ENCODE measurements at regions not wholly inside any gene's neighbourhood (a gene's known extent, or its start where the extent isn't known, plus 50 kb on each side); places are given as distances from the start of the nearest gene placed in this dataset.

DNA sequence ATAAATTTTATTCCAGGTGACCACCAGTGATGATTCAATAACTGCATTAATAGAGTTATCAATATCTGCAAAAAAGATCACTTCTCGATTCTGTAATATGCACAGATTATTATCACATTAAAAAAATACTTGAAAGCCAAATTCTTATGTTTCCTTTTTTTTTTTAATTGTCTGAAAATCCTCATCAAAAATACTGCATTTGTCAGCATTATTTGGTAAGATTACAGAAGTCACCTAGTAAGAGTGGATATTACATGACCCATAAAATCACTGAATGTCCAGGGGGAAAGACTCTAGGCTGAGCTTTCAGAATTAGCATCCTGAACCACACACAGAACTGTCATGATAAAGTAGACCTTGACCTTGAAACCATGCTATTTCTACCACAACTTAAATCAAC is 617.2 kb upstream of the CDH7 start:
- H3K4me2 ChIP-seq, result no peak overlapping the region
- POLR2A ChIA-PET, result no interaction called here
- ATAC-seq (no peak), DNase-seq (ENCODE audit: low read depth in 1 of 2, low spot score in 1 of 2) (no peak), FAIRE-seq (no peak)
- H3K4me3 ChIP-seq, result no peak overlapping the region
- WGBS (ENCODE audit: missing lambda C conversion rate), result 0% methylated on average over 1 of the region's 1 CpG
- no peaks in the 10 kb centered on the region for H3K9me3 ChIP-seq
- CTCF ChIA-PET, result no interaction called here
- no peaks in the 10 kb centered on the region for H3K4me1 ChIP-seq
- TF ChIP-seq MYC (IDR thresholded peaks at IDR 0.05; ENCODE audit: borderline replicate concordance, low read length), result no peak
- TF ChIP-seq MAFK (IDR thresholded peaks at IDR 0.05; ENCODE audit: partially characterized antibody), result peak; percentile 64
- H3K27ac ChIP-seq, result no peak overlapping the region

DNA sequence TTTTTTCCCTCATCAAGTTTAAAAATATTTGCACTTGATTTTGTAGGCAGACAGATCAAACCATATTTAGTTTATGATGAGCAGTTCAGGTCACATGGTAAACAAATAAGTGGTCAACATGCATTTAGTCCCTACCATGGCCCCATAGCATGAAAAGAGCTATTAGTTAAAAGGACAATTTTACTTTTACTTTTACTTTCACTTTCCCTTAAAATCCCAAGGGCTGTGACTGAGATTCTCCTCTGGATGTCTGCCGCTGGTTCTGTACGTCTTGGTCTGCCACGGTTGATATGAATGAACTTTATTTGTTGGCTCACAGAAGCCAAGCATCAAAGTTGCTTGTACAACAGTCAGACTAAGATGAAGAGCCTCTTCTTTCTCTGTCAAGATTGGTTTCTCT is 626.2 kb upstream of the CDH7 start:
- ATAC-seq (no peak), FAIRE-seq (no peak), DNase-seq (ENCODE audit: low read depth in 1 of 2, low spot score in 1 of 2) (no peak)
- ChIA-PET POLR2A (no interaction called here), CTCF (interaction anchor here (0.5 kb wide), 1 partner anchor 232 kb away, joined by 3 read pairs; no protein-coding TSS in a partner anchor)
- Histone ChIP-seq H3K4me2 (no peak overlapping the region), H3K9me3 (no peaks in the 10 kb centered on the region; the same call in 2 of the 3 replicates), H3K4me1 (no peaks in the 10 kb centered on the region), H3K27ac (no peak overlapping the region), H3K4me3 (no peak overlapping the region)
- 4% methylated on average over 3 of the region's 3 CpGs for WGBS (ENCODE audit: missing lambda C conversion rate)
- TF ChIP-seq, protein P1, sequence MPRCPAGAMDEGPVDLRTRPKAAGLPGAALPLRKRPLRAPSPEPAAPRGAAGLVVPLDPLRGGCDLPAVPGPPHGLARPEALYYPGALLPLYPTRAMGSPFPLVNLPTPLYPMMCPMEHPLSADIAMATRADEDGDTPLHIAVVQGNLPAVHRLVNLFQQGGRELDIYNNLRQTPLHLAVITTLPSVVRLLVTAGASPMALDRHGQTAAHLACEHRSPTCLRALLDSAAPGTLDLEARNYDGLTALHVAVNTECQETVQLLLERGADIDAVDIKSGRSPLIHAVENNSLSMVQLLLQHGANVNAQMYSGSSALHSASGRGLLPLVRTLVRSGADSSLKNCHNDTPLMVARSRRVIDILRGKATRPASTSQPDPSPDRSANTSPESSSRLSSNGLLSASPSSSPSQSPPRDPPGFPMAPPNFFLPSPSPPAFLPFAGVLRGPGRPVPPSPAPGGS (IDR thresholded peaks at IDR 0.05), result no peak
- no peak for TF ChIP-seq PHF8 (IDR thresholded peaks at IDR 0.05; ENCODE audit: borderline replicate concordance, low read depth)
- TF ChIP-seq CBX8 (IDR thresholded peaks at IDR 0.05), result no peak
- TF ChIP-seq, protein P2, sequence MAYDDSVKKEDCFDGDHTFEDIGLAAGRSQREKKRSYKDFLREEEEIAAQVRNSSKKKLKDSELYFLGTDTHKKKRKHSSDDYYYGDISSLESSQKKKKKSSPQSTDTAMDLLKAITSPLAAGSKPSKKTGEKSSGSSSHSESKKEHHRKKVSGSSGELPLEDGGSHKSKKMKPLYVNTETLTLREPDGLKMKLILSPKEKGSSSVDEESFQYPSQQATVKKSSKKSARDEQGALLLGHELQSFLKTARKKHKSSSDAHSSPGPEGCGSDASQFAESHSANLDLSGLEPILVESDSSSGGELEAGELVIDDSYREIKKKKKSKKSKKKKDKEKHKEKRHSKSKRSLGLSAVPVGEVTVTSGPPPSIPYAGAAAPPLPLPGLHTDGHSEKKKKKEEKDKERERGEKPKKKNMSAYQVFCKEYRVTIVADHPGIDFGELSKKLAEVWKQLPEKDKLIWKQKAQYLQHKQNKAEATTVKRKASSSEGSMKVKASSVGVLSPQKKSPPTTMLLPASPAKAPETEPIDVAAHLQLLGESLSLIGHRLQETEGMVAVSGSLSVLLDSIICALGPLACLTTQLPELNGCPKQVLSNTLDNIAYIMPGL (CRISPR knock-in tag; IDR thresholded peaks at IDR 0.05; ENCODE audit: borderline replicate concordance), result no peak
- no peak for TF ChIP-seq RCOR1 (IDR thresholded peaks at IDR 0.05; ENCODE audit: low read depth, low read length)
- TF ChIP-seq, protein P3, sequence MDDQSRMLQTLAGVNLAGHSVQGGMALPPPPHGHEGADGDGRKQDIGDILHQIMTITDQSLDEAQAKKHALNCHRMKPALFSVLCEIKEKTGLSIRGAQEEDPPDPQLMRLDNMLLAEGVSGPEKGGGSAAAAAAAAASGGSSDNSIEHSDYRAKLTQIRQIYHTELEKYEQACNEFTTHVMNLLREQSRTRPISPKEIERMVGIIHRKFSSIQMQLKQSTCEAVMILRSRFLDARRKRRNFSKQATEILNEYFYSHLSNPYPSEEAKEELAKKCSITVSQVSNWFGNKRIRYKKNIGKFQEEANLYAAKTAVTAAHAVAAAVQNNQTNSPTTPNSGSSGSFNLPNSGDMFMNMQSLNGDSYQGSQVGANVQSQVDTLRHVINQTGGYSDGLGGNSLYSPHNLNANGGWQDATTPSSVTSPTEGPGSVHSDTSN (IDR thresholded peaks at IDR 0.05), result no peak
- TF ChIP-seq HDAC2 (IDR thresholded peaks at IDR 0.05), result no peak
- TF ChIP-seq MYC (IDR thresholded peaks at IDR 0.05; ENCODE audit: borderline replicate concordance, low read length), result no peak
- TF ChIP-seq ZSCAN20 (CRISPR knock-in tag; IDR thresholded peaks at IDR 0.05), result no peak
- TF ChIP-seq SREBF2 (IDR thresholded peaks at IDR 0.05), result no peak
- TF ChIP-seq EHMT2 (IDR thresholded peaks at IDR 0.05; ENCODE audit: low read depth), result no peak
- no peak for TF ChIP-seq ZFP36 (IDR thresholded peaks at IDR 0.05; ENCODE audit: borderline replicate concordance, partially characterized antibody)
- no peak for TF ChIP-seq CHD2 (IDR thresholded peaks at IDR 0.05; ENCODE audit: low read length, partially characterized antibody)
- TF ChIP-seq POLR2A (IDR thresholded peaks at IDR 0.05; ENCODE audit: low read length), result no peak
- no peak for TF ChIP-seq JUN (IDR thresholded peaks at IDR 0.05)
- TF ChIP-seq, protein P4, sequence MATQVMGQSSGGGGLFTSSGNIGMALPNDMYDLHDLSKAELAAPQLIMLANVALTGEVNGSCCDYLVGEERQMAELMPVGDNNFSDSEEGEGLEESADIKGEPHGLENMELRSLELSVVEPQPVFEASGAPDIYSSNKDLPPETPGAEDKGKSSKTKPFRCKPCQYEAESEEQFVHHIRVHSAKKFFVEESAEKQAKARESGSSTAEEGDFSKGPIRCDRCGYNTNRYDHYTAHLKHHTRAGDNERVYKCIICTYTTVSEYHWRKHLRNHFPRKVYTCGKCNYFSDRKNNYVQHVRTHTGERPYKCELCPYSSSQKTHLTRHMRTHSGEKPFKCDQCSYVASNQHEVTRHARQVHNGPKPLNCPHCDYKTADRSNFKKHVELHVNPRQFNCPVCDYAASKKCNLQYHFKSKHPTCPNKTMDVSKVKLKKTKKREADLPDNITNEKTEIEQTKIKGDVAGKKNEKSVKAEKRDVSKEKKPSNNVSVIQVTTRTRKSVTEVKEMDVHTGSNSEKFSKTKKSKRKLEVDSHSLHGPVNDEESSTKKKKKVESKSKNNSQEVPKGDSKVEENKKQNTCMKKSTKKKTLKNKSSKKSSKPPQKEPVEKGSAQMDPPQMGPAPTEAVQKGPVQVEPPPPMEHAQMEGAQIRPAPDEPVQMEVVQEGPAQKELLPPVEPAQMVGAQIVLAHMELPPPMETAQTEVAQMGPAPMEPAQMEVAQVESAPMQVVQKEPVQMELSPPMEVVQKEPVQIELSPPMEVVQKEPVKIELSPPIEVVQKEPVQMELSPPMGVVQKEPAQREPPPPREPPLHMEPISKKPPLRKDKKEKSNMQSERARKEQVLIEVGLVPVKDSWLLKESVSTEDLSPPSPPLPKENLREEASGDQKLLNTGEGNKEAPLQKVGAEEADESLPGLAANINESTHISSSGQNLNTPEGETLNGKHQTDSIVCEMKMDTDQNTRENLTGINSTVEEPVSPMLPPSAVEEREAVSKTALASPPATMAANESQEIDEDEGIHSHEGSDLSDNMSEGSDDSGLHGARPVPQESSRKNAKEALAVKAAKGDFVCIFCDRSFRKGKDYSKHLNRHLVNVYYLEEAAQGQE (IDR thresholded peaks at IDR 0.05), result no peak

DNA sequence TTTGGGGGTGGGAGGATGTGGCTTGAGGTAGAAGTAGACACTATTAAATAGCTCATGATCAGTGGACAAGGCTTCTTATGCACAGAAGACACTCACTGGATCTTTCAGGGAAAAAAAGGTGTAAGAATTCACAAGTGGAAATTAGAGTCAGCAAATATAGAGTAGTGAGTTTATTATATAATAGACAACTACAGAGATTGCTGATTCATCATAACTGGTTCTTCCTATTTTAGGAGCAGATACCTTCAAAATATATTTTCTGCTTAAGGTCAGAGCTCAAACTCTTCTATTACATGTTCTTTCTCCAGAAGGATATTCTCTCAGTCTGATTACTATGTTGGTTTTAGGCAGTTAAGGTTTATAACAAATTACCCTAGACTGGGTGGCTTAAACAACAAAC is 646.9 kb upstream of the CDH7 start:
- CTCF ChIA-PET, result no interaction called here
- Histone ChIP-seq H3K9me3 (no peaks in the 10 kb centered on the region), H3K27ac (no peak overlapping the region), H3K4me3 (no peak overlapping the region), H3K4me2 (no peak overlapping the region), H3K4me1 (no peaks in the 10 kb centered on the region)
- DNase-seq (ENCODE audit: low read depth in 1 of 2, low spot score in 1 of 2) (no peak), ATAC-seq (no peak), FAIRE-seq (no peak)
- TF ChIP-seq MAFK (IDR thresholded peaks at IDR 0.05; ENCODE audit: partially characterized antibody) (peak; percentile 65), POLR2AphosphoS2 (conservative IDR thresholded peaks at IDR 0.05; ENCODE audit: low read length) (no peak)
- POLR2A ChIA-PET, result no interaction called here
